ENCODE measurements at regions not wholly inside any gene's neighbourhood (a gene's known extent, or its start where the extent isn't known, plus 50 kb on each side); places are given as distances from the start of the nearest gene placed in this dataset.

DNA sequence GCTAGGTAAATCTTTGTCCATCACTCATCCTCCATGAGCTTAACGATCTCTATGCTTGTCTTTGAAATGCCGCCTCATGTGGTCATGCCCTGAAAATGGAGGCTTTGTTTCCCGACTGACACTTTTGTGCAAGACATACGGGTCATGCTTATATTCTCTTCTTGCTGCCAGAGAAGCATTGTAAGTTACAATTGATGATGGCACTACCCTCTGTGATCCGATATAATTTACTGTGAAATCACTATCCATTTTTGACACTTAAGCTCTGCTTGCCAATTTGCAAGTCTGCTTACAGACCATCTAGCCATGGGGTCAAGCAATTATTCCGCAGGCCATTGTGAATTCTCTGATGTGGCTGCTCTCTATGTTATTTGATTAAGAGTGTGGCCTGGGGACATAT lies 650.0 kb downstream of the FLRT2 start:
- WGBS, 2 donors = 69 to 74% methylated on average over 6 of the region's 6 CpGs
- DNase-seq = no peak
- Histone ChIP-seq H3K4me3 (no peak overlapping the region), H3K4me1 (no peaks in the 10 kb centered on the region), H3K36me3 (no peaks in the 10 kb centered on the region), H3K27ac (no peak overlapping the region), H3K27me3 (no peaks in the 10 kb centered on the region), H3K9me3 (no peaks in the 10 kb centered on the region)
- TF ChIP-seq, protein P1, sequence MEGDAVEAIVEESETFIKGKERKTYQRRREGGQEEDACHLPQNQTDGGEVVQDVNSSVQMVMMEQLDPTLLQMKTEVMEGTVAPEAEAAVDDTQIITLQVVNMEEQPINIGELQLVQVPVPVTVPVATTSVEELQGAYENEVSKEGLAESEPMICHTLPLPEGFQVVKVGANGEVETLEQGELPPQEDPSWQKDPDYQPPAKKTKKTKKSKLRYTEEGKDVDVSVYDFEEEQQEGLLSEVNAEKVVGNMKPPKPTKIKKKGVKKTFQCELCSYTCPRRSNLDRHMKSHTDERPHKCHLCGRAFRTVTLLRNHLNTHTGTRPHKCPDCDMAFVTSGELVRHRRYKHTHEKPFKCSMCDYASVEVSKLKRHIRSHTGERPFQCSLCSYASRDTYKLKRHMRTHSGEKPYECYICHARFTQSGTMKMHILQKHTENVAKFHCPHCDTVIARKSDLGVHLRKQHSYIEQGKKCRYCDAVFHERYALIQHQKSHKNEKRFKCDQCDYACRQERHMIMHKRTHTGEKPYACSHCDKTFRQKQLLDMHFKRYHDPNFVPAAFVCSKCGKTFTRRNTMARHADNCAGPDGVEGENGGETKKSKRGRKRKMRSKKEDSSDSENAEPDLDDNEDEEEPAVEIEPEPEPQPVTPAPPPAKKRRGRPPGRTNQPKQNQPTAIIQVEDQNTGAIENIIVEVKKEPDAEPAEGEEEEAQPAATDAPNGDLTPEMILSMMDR (IDR thresholded peaks at IDR 0.05) = no peak
- FAIRE-seq = no peak
- no peak for ATAC-seq
- intact Hi-C loops (cut with DNase I) = no loop called here

DNA sequence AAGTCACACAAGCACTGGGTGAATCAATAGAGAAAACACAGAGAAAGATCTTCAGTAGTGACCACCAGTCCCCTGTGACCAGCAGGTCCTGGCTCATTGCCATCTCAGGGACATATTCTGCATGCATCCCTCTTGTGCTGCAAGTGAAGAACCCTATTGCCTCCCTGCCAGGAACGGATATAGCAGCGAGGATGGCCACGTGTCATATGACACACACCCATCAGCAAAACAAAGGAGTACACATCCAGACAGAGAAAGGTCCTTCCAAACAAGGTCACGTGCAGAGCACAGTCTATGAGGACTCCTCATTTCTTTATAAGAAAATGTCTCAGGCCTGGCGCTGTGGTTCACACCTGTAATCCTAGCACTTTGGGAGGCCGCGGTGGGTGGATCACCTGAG lies 638.4 kb downstream of the FLRT2 start:
- H3K27me3 ChIP-seq = peaks cover 0 to 1% (median 0%) of the 10 kb centered on the region in 4 donors
- DNase-seq = peak in 1 of 6 donors; percentile 16

DNA sequence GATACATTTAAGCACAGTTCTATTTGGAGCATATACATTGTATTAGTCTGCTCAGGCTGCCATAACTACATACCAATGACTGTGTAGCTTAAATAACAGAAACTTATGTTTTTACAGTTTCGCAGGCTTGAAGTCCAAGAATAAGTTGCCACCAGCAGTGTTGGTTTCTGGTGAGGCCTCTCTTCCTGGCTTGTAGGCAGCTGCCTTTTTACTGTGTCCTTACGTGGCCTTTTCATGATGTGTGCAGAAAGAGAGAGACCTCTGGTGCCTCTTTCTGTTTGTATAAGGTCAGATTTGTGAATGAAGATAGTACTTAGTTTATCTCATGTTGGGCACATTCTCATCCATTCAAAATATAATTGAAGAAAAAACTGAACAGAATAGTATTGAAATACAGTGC lies 636.6 kb downstream of the FLRT2 start:
- no peak overlapping the region for H3K27ac ChIP-seq
- DNase-seq (no peak), ATAC-seq (no peak), FAIRE-seq (no peak)
- WGBS, 2 donors = 65 to 70% methylated on average over 2 of the region's 2 CpGs
- H3K9me3 ChIP-seq = no peaks in the 10 kb centered on the region
- no peaks in the 10 kb centered on the region for H3K4me1 ChIP-seq
- H3K36me3 ChIP-seq = no peaks in the 10 kb centered on the region
- intact Hi-C loops (cut with DNase I) = no loop called here
- no peak overlapping the region for H3K4me3 ChIP-seq
- H3K27me3 ChIP-seq = peaks cover 0 to 7% (median 0%) of the 10 kb centered on the region in 4 donors
- TF ChIP-seq, protein P1 (IDR thresholded peaks at IDR 0.05) = no peak

More for the DNA sequence above, 638.4 kb downstream of the FLRT2 start:
- H3K4me1 ChIP-seq = no peaks in the 10 kb centered on the region
- WGBS, 2 donors = 85 to 86% methylated on average over 7 of the region's 7 CpGs
- H3K27ac ChIP-seq = no peak overlapping the region
- no peaks in the 10 kb centered on the region for H3K36me3 ChIP-seq
- FAIRE-seq (no peak), ATAC-seq (no peak)
- no peaks in the 10 kb centered on the region for H3K9me3 ChIP-seq
- TF ChIP-seq, protein P1 (IDR thresholded peaks at IDR 0.05) = no peak
- intact Hi-C loops (cut with DNase I) = no loop called here
- no peak overlapping the region for H3K4me3 ChIP-seq

DNA sequence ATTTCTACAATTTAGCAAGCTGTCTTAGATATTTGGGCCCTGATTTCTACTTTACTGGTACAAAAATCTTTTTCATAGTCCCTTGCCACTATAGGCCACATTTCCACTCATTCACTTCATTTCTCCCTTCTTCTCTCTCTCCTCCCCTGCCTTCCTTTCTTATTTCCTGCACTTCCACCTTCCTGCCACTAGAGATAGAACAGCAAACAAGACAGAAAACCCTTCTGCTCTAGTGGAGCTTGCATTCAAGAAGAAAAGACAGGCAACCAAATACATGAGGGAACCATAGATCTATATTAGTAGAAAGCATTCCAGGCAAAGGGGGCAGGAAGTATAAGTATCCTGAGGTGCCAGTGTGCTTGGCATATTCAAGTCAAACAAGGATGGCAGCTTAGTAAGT lies 623.5 kb downstream of the FLRT2 start:
- ATAC-seq (no peak), FAIRE-seq (no peak), DNase-seq (no peak)
- Histone ChIP-seq H3K36me3 (no peaks in the 10 kb centered on the region), H3K4me3 (no peak overlapping the region), H3K27me3 (no peaks in the 10 kb centered on the region), H3K9me3 (no peaks in the 10 kb centered on the region), H3K27ac (no peak overlapping the region), H3K4me1 (no peaks in the 10 kb centered on the region)
- intact Hi-C loops (cut with DNase I) = no loop called here
- TF ChIP-seq, protein P1 (IDR thresholded peaks at IDR 0.05) = no peak

DNA sequence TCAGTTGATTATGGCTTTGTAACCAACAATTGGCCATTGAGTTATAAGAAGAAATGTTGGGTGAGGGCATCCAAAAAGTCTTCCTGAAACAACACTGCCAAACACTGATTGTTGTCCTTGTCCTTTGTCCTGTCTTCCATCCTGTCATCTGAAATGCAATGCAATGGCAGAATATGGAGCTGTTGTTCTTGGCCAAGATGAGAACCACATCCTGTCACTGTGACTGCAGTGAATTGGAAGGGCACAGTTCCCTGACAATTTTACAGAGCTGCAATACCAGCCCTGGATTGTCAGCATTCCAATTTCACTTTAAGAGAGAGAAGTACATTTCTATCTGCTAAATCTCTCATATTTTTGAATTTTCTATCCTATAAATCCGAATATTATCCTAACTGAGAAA lies 613.3 kb downstream of the FLRT2 start:
- H3K27ac ChIP-seq = no peak overlapping the region
- no peaks in the 10 kb centered on the region for H3K9me3 ChIP-seq
- ATAC-seq (no peak), DNase-seq (no peak), FAIRE-seq (no peak)
- intact Hi-C loops (cut with DNase I) = no loop called here
- WGBS, 2 donors = 40 to 53% methylated on average over 1 of the region's 1 CpG
- no peaks in the 10 kb centered on the region for H3K4me1 ChIP-seq
- no peaks in the 10 kb centered on the region for H3K36me3 ChIP-seq
- TF ChIP-seq, protein P1 (IDR thresholded peaks at IDR 0.05) = no peak
- H3K27me3 ChIP-seq = no peaks in the 10 kb centered on the region
- H3K4me3 ChIP-seq = no peak overlapping the region
